ENCODE measurements at regions not wholly inside any gene's neighbourhood (a gene's known extent, or its start where the extent isn't known, plus 50 kb on each side); places are given as distances from the start of the nearest gene placed in this dataset.

DNA sequence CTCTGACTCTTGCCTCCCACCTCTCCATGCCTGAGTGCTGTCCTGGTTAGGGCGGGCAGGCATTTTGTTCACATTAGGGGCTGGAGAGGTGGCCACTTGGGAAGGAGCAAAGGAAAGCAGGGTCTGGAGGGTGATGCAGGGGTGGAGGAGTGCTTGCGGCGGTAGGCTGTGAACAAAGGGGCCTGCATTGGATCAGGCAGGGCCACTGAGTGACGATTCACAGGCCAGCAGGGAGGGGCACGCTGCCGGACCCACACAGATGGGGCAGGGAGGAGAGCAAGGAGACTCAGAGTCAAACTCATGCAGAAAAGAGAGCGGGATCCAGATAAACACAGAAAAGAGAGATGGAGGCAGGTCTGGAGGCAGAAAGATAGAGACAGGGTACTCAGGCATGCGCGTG, 58.4 kb upstream of the TBX3 start:
- no peaks in the 10 kb centered on the region for H3K9me3 ChIP-seq (replicated peaks in 1 of 11)
- no peaks in the 10 kb centered on the region for H4K20me1 ChIP-seq
- no peak overlapping the region for H3K9ac ChIP-seq
- H3K36me3 ChIP-seq = no peaks in the 10 kb centered on the region
- H3K27ac ChIP-seq = no peak overlapping the region
- TF ChIP-seq Cebpa-rat (IDR thresholded peaks at IDR 0.05) = no peak
- H3K27me3 ChIP-seq = no peaks in the 10 kb centered on the region
- no peak overlapping the region for H3K4me3 ChIP-seq
- peaks cover 6 to 30% (median 14%) of the 10 kb centered on the region in 10 experiments; a peak in 18 of 20 replicates for H3K4me1 ChIP-seq
- no peak overlapping the region for H3K4me2 ChIP-seq

DNA sequence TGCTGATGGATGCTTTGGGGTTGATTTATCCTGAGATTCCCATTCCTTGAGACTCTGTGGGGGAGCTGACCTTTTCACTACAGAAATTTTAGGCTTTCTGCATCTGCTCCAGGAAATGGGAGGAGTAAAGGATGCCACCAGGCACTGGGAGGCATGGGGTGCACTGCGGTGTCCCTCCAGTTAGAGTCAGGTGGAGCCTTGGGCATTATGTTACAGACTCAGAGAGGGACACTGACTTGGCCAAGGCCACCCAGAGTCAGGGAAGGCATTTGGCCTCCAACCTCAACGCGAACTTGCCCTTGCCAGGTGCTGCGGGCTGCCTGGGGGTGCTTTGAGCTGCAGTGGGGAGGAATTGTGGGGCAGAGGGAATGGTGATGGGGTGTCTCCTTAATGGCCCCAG, 58.0 kb upstream of the TBX3 start:
- no peaks in the 10 kb centered on the region for H4K20me1 ChIP-seq
- no peaks in the 10 kb centered on the region for H3K27me3 ChIP-seq
- peaks cover 2 to 25% (median 10%) of the 10 kb centered on the region in 10 experiments; a peak in 18 of 20 replicates for H3K4me1 ChIP-seq
- no peaks in the 10 kb centered on the region for H3K36me3 ChIP-seq
- no peak overlapping the region for H3K27ac ChIP-seq
- H3K9ac ChIP-seq = no peak overlapping the region
- no peaks in the 10 kb centered on the region for H3K9me3 ChIP-seq (replicated peaks in 1 of 11)
- TF ChIP-seq Cebpa-rat (IDR thresholded peaks at IDR 0.05) = no peak
- H3K4me3 ChIP-seq = no peak overlapping the region
- H3K4me2 ChIP-seq = no peak overlapping the region

DNA sequence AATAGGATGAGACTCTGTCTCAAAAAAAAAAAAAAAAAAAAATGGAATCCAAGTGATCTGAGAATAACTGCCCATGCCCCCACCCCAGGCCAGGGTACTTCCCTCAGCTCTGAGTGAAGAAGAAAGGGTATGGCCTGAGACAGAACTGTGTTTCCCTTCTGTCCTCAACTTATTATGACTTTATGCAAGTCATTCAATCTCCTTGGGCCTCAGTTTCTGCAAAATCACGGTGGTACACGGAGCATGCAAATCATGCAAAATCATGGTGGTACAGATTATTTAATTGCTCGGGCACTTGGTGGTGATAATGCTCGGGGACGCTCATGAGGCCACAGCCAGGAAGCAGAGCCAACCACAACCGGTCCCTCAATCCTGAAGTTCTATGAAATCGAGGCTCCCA, 56.5 kb upstream of the TBX3 start:
- TF ChIP-seq Cebpa-rat (IDR thresholded peaks at IDR 0.05) = no peak

DNA sequence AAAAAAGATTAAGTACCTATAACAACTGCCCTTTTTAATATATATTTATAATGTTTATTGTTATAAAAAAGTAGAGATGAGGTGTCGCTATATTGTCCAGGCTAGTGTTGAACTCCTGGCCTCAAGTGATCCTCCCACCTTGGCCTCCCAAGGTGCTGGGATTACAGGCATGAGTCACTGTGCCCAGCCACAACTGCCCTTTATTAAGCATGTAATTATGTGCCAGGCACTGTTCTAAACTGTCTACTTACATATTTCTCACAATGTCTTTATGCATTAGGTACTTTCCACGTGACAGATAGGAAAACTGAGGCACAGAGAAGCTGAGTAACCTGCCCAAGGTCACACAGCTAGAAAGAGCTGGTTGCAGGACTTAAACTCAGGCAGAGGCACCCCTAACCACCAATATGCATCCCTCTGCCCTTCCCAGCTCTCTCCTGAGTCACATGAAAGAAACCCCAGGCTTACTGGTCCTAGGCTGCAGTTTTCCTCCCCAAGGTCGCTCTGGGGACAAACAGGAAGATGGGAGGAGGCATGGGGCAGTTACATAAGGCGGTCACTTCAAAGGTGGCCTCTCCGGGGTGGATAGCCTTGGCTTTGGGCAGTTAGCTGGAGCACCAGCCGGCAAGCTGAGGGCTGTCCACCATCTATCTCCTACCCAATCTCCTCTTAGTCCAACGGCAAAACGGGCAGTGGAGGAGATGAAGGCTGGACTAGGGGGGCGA, 54.6 kb upstream of the TBX3 start:
- Histone ChIP-seq H3K4me1 (no peaks in the 10 kb centered on the region; a peak in 1 of 20 replicates), H3K9me3 (replicated peaks in 1 of 11) (peaks cover 0 to 27% (median 14%) of the 10 kb centered on the region in 11 experiments; a peak in 13 of 22 replicates), H3K4me2 (no peak overlapping the region), H3K36me3 (no peaks in the 10 kb centered on the region), H4K20me1 (no peaks in the 10 kb centered on the region), H3K9ac (no peak overlapping the region), H3K27me3 (no peaks in the 10 kb centered on the region), H3K4me3 (no peak overlapping the region), H3K27ac (no peak overlapping the region)
- TF ChIP-seq Cebpa-rat (IDR thresholded peaks at IDR 0.05) = no peak

More for the DNA sequence above, 56.5 kb upstream of the TBX3 start:
- H3K36me3 ChIP-seq = no peaks in the 10 kb centered on the region
- H3K9ac ChIP-seq = no peak overlapping the region
- no peak overlapping the region for H3K4me3 ChIP-seq
- H4K20me1 ChIP-seq = no peaks in the 10 kb centered on the region
- H3K27ac ChIP-seq = no peak overlapping the region
- H3K4me2 ChIP-seq = no peak overlapping the region
- H3K9me3 ChIP-seq (replicated peaks in 1 of 11) = peaks cover 0 to 13% (median 9%) of the 10 kb centered on the region in 11 experiments; a peak in 13 of 22 replicates
- no peaks in the 10 kb centered on the region for H3K27me3 ChIP-seq
- peaks cover 0 to 10% (median 0%) of the 10 kb centered on the region in 10 experiments; a peak in 3 of 20 replicates for H3K4me1 ChIP-seq

DNA sequence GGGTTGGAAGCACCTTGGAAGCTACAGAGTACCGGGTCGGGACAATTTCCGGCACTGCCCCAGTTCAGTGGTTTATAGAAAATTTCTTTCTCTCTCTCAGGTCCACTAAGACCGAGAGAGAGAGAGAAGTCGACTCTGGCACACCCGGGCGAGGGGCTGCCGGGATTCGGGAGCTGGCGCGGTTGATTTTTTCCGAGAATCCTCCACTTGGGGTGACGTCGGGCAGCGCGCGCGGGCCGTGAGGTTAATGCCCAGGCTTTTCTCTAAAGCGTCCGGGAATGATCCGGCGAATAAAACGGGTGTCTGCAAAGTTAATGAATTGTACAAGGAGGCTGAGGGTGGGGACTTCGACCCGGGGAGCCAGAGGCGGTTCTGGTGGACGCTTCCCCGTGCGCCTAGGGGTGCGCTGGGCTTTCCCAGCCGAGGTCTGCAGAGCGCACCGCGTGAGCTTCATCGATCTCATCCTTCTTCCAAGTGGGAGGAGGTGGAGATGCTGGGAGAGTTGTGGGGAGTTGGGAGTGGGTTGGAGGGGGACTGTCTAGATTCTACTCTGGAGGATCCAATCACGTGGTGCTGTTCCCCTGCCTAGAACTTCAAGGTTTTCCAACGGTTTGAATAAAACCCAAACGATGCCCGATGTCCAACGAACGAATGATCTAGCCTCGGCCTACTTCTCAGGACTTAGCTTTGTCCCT, 51.9 kb upstream of the TBX3 start:
- Histone ChIP-seq H3K4me3 (no peak overlapping the region), H3K27ac (no peak overlapping the region), H3K4me1 (no peaks in the 10 kb centered on the region; a peak in 1 of 20 replicates), H3K4me2 (no peak overlapping the region), H3K27me3 (no peaks in the 10 kb centered on the region), H4K20me1 (no peaks in the 10 kb centered on the region), H3K9ac (no peak overlapping the region), H3K36me3 (no peaks in the 10 kb centered on the region), H3K9me3 (replicated peaks in 1 of 11) (peaks cover 0 to 27% (median 14%) of the 10 kb centered on the region in 11 experiments; a peak in 13 of 22 replicates)
- no peak for TF ChIP-seq Cebpa-rat (IDR thresholded peaks at IDR 0.05)

DNA sequence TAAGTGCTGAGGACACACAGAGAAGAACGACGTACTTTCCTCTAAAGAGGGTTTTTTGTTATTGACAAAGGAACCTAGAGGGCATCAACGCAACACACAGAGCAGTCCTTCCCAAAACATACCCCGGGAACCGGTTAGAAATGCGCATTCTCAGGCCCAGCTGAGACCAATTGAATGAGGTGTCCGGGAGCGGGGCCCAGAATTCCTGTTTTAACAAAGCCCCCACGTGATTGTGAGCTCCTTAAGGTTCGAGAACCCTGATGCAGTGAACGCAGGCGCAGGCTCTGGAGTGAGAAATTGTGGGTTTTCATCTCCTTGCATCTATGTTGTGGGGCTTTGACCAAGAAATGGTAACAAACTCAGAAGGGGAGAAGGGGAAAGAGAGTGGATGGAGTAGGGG, 51.0 kb upstream of the TBX3 start:
- H3K9ac ChIP-seq = no peak overlapping the region
- no peaks in the 10 kb centered on the region for H4K20me1 ChIP-seq
- no peaks in the 10 kb centered on the region for H3K27me3 ChIP-seq
- H3K4me1 ChIP-seq = no peaks in the 10 kb centered on the region
- no peak for TF ChIP-seq Cebpa-rat (IDR thresholded peaks at IDR 0.05)
- H3K4me2 ChIP-seq = no peak overlapping the region
- no peaks in the 10 kb centered on the region for H3K36me3 ChIP-seq
- H3K9me3 ChIP-seq (replicated peaks in 1 of 11) = peaks cover 0 to 27% (median 14%) of the 10 kb centered on the region in 11 experiments; a peak in 13 of 22 replicates
- no peak overlapping the region for H3K4me3 ChIP-seq
- no peak overlapping the region for H3K27ac ChIP-seq

DNA sequence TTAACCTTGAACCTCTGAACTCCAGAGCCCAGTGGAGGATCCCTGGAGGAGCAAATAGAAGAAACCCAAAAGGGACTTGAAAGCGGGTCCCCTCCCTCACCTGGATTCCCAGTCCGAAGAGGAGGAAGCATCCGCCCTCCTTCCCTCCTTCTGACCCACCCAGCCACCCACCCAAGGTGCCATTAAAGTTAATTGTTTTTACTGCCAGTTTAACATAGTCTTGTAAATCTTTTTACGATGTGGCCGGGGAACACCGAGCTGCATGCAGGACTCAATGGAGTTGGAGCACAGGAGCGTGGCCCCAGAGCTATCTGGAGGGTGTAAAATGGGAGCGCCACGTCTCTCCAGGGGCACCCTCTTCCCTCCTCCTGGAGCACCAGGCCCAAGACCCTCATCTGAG, 49.9 kb upstream of the TBX3 start:
- Histone ChIP-seq H3K9ac (no peak overlapping the region), H3K9me3 (replicated peaks in 1 of 11) (peaks cover 0 to 27% (median 14%) of the 10 kb centered on the region in 11 experiments; a peak in 13 of 22 replicates), H3K27me3 (no peaks in the 10 kb centered on the region), H3K4me2 (no peak overlapping the region), H3K4me3 (no peak overlapping the region), H3K27ac (no peak overlapping the region), H4K20me1 (no peaks in the 10 kb centered on the region), H3K4me1 (no peaks in the 10 kb centered on the region), H3K36me3 (no peaks in the 10 kb centered on the region)
- no peak for TF ChIP-seq Cebpa-rat (IDR thresholded peaks at IDR 0.05)

Measured in BLaER1 treated with 17β-estradiol and CSF1 and Interleukin-3, amounts not matched to agents 10 nM and 100 nM (cell line).